Smooth muscle cell (in vitro differentiated cells): ENCODE measurements at regions not wholly inside any gene's neighbourhood (a gene's known extent, or its start where the extent isn't known, plus 50 kb on each side); places are given as distances from the start of the nearest gene placed in this dataset.

ENCODE experiments used
- DNase-seq: peaks from one replicate; lab custom pipeline; 2025; ENCODE audit not compliant: unreplicated experiment; lab: John Stamatoyannopoulos, UW
- H2AFZ ChIP-seq: fragments of 200-600 bp; sonication (generic); 2 replicates; pipeline ENCODE4 v1.6.0; 2016; ENCODE audit warnings: antibody characterized with exemption, low read depth, mild to moderate bottlenecking
- H3F3A ChIP-seq: fragments of 200-600 bp; sonication (generic); 2 replicates; pipeline ENCODE4 v1.6.0; 2017; ENCODE audit warnings: antibody characterized with exemption, low read depth
- H3K27ac ChIP-seq: fragments of 200-600 bp; sonication (generic); 2 replicates; pipeline ENCODE4 v1.5.1; 2016; ENCODE audit warnings: low read depth, mild to moderate bottlenecking
- H3K27me3 ChIP-seq: fragments of 200-600 bp; sonication (generic); 2 replicates; pipeline ENCODE4 v1.6.1; 2016; ENCODE audit warnings: low read depth, mild to moderate bottlenecking
- H3K36me3 ChIP-seq: fragments of 200-600 bp; sonication (generic); 2 replicates; pipeline ENCODE4 v1.5.1; 2016; ENCODE audit warnings: low read depth
- H3K4me1 ChIP-seq: fragments of 200-600 bp; sonication (generic); 2 replicates; pipeline ENCODE4 v1.5.1; 2016; ENCODE audit warnings: low read depth
- H3K4me2 ChIP-seq: fragments of 200-600 bp; sonication (generic); 2 replicates; pipeline ENCODE4 v1.6.0; 2016; ENCODE audit warnings: mild to moderate bottlenecking
- H3K4me3 ChIP-seq: fragments of 200-600 bp; sonication (generic); 2 replicates; pipeline ENCODE4 v1.5.1; 2016; ENCODE audit warnings: mild to moderate bottlenecking
- H3K79me2 ChIP-seq: fragments of 200-600 bp; sonication (generic); 2 replicates; pipeline ENCODE4 v1.6.0; 2016; ENCODE audit warnings: low read depth, mild to moderate bottlenecking
- H3K9ac ChIP-seq: fragments of 200-600 bp; sonication (generic); 2 replicates; pipeline ENCODE4 v1.6.0; 2016; ENCODE audit warnings: low read depth
- H3K9me3 ChIP-seq: fragments of 200-600 bp; sonication (generic); replicated peaks from 2 replicates; pipeline ENCODE4 v1.5.1; 2016; ENCODE audit warnings: low read depth
- H4K20me1 ChIP-seq: fragments of 200-600 bp; sonication (generic); 2 replicates; pipeline ENCODE4 v1.6.0; 2016; ENCODE audit warnings: low read depth
- CTCF ChIP-seq: fragments of 200-600 bp; sonication (generic); IDR thresholded peaks from 2 replicates; pipeline ENCODE4 v1.5.1; 2017; ENCODE audit warnings: borderline replicate concordance, mild to moderate bottlenecking, antibody characterized with exemption; ENCODE audit not compliant: insufficient read depth, poor library complexity, severe bottlenecking
- WGBS: methylation state at CpG from one replicate; pipeline ENCODE4 v1.1.7; 2016; ENCODE audit warnings: low lambda C conversion rate; 5-methylcytosine and 5-hydroxymethylcytosine counted together

- H3F3A ChIP-seq: no peaks in the 10 kb centered on the region
- no peak for DNase-seq
- no peak overlapping the region for H2AFZ ChIP-seq
- WGBS: 100% methylated on average over 1 of the region's 1 CpG
- no peak overlapping the region for H3K9ac ChIP-seq
- no peaks in the 10 kb centered on the region for H4K20me1 ChIP-seq
- no peaks in the 10 kb centered on the region for H3K36me3 ChIP-seq
- no peak for TF ChIP-seq CTCF
- no peaks in the 10 kb centered on the region for H3K9me3 ChIP-seq
- no peaks in the 10 kb centered on the region for H3K4me1 ChIP-seq
- no peak overlapping the region for H3K27ac ChIP-seq
- H3K79me2 ChIP-seq: no peaks in the 10 kb centered on the region
- H3K4me3 ChIP-seq: no peak overlapping the region
- peaks cover 10% of the 10 kb centered on the region for H3K27me3 ChIP-seq
- H3K4me2 ChIP-seq: no peak overlapping the region
Observed at GRCh38 chr6:9172096-9172495, 736.8 kb upstream of the SLC35B3 start.

GRCh38 chr6:9168669-9169068, 733.3 kb upstream of the SLC35B3 start:
- no peak overlapping the region for H3K4me3 ChIP-seq
- no peak for DNase-seq
- H2AFZ ChIP-seq: no peak overlapping the region
- peaks cover 10% of the 10 kb centered on the region for H3K27me3 ChIP-seq
- no peak overlapping the region for H3K27ac ChIP-seq
- H3K9ac ChIP-seq: no peak overlapping the region
- H4K20me1 ChIP-seq: no peaks in the 10 kb centered on the region
- WGBS: 83% methylated on average over 1 of the region's 1 CpG
- no peaks in the 10 kb centered on the region for H3K36me3 ChIP-seq
- H3K9me3 ChIP-seq: no peaks in the 10 kb centered on the region
- no peak overlapping the region for H3K4me2 ChIP-seq
- no peaks in the 10 kb centered on the region for H3F3A ChIP-seq
- no peaks in the 10 kb centered on the region for H3K4me1 ChIP-seq
- H3K79me2 ChIP-seq: no peaks in the 10 kb centered on the region
- no peak for TF ChIP-seq CTCF

GRCh38 chr6:9161731-9162130, 726.4 kb upstream of the SLC35B3 start:
- no peaks in the 10 kb centered on the region for H3F3A ChIP-seq
- DNase-seq: no peak
- H3K9me3 ChIP-seq: no peaks in the 10 kb centered on the region
- no peak overlapping the region for H3K27ac ChIP-seq
- H3K4me1 ChIP-seq: no peaks in the 10 kb centered on the region
- no peak overlapping the region for H3K4me2 ChIP-seq
- no peaks in the 10 kb centered on the region for H3K79me2 ChIP-seq
- no peaks in the 10 kb centered on the region for H3K27me3 ChIP-seq
- H3K9ac ChIP-seq: no peak overlapping the region
- H3K36me3 ChIP-seq: no peaks in the 10 kb centered on the region
- no peak overlapping the region for H2AFZ ChIP-seq
- no peak overlapping the region for H3K4me3 ChIP-seq
- no peaks in the 10 kb centered on the region for H4K20me1 ChIP-seq
- TF ChIP-seq CTCF: no peak

- no peak overlapping the region for H2AFZ ChIP-seq
- no peak overlapping the region for H3K27ac ChIP-seq
- no peaks in the 10 kb centered on the region for H3K27me3 ChIP-seq
- no peak overlapping the region for H3K4me3 ChIP-seq
- no peaks in the 10 kb centered on the region for H3K9me3 ChIP-seq
- no peaks in the 10 kb centered on the region for H3K79me2 ChIP-seq
- H3F3A ChIP-seq: no peaks in the 10 kb centered on the region
- H3K4me2 ChIP-seq: no peak overlapping the region
- no peak overlapping the region for H3K9ac ChIP-seq
- H4K20me1 ChIP-seq: no peaks in the 10 kb centered on the region
- no peak for TF ChIP-seq CTCF
- H3K4me1 ChIP-seq: no peaks in the 10 kb centered on the region
- 94% methylated on average over 3 of the region's 3 CpGs for WGBS
- no peaks in the 10 kb centered on the region for H3K36me3 ChIP-seq
- DNase-seq: no peak
Observed at GRCh38 chr6:9159051-9159450, 723.7 kb upstream of the SLC35B3 start.
